EL (cell line): ENCODE measurements at regions not wholly inside any gene's neighbourhood (a gene's known extent, or its start where the extent isn't known, plus 50 kb on each side); places are given as distances from the start of the nearest gene placed in this dataset.

Experiments
- DNase-seq: peaks from one replicate; pipeline ENCODE4 v3.0.0-alpha.2; 2016

DNA sequence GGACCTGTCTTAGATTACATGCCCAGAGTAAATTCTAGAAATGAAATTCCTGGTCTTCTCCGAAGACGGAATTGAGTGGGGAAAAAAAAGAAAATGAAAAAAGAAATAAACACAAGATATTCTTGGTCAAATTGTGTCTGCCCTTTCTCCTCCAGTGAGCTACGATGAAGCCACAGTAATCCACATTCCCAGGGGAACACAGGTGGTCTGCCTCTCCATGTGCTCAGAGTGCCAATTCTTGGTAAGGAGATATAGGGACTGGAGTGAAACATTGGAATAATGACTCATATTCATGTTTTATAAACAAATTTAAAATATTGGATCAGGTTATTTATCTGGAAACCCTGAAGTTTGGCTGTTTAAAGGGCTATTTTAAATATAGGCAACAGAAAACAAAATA is 54.2 kb upstream of the MGST2 start:
- DNase-seq, result no peak

DNA sequence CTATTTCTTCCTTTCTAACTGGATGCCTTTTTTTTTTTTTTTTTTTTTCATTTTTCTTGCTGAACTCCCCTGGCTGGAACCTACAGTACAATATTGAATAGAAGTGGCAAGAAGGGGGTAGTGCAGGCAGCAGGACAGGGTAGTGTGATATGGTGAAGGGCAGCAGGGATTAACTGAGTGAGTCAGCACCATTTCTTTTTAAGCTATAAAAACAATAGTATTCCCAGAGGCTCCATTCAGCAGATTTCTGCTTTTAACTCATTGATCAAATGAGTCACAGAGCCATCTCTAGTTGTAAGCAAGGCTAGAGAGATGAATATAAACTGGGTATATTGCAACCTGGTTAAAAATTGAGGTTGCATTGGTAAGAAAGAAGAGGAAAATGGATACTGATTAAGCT is 53.6 kb upstream of the SETD7 start:
- DNase-seq, result peak; percentile 54

DNA sequence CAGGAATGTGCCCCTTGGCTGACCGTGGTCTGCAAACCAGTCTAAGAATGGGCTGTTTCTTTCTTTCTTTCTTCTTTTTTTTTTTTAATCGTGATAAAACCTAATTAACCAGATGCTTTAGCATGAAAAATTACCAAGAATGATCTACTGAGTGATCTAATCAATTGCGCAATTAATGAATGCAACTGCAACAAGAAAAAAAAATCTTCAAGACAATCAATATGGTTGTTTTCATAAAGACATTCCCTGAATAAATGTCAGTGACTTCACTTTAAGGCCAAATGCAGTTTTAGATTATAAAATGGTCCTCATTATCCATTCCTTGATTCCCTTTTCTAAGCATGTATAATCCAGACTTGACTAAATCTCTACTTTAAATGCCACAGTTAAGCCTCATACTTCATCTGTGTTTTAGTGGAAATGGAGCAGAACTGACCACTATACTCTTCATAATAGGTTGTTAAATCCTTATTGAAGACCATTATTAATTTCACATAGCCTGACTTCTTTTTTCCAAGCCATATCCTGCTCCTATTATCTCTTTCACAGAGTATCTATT is 51.6 kb upstream of the SETD7 start:
- no peak for DNase-seq

DNA sequence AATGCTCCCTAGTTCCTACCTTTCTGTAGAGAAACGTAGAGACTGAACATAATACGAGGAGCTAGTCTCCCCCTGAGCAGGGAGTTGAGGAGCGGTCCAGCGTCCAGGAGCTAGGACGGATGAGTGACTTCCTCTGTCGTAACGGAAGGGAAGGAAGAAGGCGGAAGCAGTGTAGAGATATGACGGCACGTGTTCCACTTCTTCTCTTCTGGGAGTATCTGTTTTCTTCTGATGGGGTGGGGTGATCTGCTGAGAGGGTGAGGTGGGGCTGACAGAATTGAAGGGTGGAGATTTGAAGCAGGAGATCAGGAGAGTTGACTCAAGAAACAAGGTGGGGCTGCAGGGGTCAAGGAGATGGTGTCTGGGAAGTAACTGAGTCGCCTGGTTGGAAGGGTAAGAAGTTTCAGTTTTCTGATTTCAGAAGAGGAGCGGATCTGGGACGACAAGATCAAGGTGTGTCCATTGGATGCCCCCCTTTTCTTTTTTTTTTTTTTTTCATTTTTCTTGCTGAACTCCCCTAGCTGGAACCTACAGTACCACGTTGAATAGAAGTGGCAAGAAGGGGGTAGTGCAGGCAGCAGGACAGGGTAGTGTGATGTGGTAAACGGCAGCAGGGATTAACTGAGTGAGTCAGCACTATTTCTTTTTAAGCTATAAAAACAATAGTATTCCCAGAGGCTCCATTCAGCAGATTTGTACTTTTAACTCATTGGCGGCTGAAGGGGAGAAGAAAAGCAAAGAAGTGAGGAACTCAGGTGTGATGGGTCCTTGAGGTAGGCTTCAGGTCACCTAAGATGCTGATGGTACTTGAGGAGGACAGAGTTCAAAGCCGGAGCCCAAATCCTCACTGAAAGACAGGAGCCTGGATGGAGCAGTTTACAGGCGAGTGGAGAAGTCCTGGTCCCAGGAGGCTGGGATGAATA is 50.8 kb upstream of the SETD7 start:
- peak; percentile 58 for DNase-seq

DNA sequence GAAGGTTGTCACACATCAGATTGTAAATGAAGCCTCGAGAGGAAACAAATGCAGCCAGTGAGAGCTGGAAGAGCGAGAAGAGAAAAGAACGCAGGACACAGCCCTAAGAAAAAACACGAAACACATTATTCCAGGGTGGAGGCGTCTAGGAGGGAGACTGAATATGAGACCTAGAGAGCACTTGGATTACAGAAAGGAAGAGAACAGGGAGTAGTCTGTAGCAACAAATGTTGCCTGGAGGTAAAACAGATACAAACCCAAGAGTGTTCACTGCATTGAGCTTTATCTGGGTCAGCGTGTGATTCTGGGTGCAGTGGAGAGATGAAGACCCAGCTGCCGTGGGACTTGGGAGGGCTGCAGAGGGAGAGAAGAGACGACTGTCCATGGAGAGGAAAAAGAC is 50.1 kb upstream of the SETD7 start:
- no peak for DNase-seq
